Testis (tissue), 2 donors: ENCODE measurements at regions not wholly inside any gene's neighbourhood (a gene's known extent, or its start where the extent isn't known, plus 50 kb on each side); places are given as distances from the start of the nearest gene placed in this dataset.

Experiments
- DNase-seq: peaks from one replicate; pipeline ENCODE4 v3.0.0-alpha.2; 2019
- H3K27ac ChIP-seq, 2 donors: fragments of 200-600 bp; sonication (generic); one replicate each; pipeline ENCODE4 v1.5.1; 2019
- H3K27me3 ChIP-seq: fragments of 200-600 bp; sonication (generic); one replicate; pipeline ENCODE4 v1.5.1; 2019
- H3K36me3 ChIP-seq: fragments of 200-600 bp; sonication (generic); one replicate; pipeline ENCODE4 v1.5.1; 2017; ENCODE audit warnings: low read depth; ENCODE audit errors: missing control alignments
- H3K4me1 ChIP-seq: fragments of 200-600 bp; sonication (generic); one replicate; pipeline ENCODE4 v1.5.1; 2019
- H3K4me3 ChIP-seq, 2 donors: fragments of 200-600 bp; sonication (generic); one replicate each; pipeline ENCODE4 v1.5.1; 2017 to 2019
- H3K9me3 ChIP-seq: fragments of 200-600 bp; sonication (generic); one replicate; pipeline ENCODE4 v1.5.1; 2017
- POLR2A ChIP-seq: fragments of 450-650 bp; IDR thresholded peaks from one replicate; pipeline ENCODE4 v1.6.1; 2017; ENCODE audit warnings: antibody characterized with exemption, mild to moderate bottlenecking, moderate library complexity
- WGBS, 2 donors: methylation state at CpG; one replicate each; pipeline ENCODE4 v1.1.5; 2018; 5-methylcytosine and 5-hydroxymethylcytosine counted together
- intact Hi-C: fragments of 100-400 bp; cut with DNase I; formaldehyde crosslinking; loops from one replicate; pipeline ENCODE4 v1.15.1; 2023; ENCODE audit warnings: low total_unique reads
- TF ChIP-seq, protein P1 (sequence below), 3 experiments: fragments of 450-650 bp in 2 of 3; fragments of 200-600 bp in 1 of 3; sonication (generic) in 1 of 3; IDR thresholded peaks; one replicate each; pipeline ENCODE4 v1.5.1; 2016 to 2019; ENCODE audit warnings: antibody characterized with exemption in 3 of 3, mild to moderate bottlenecking in 2 of 3, moderate library complexity in 1 of 3

DNA sequence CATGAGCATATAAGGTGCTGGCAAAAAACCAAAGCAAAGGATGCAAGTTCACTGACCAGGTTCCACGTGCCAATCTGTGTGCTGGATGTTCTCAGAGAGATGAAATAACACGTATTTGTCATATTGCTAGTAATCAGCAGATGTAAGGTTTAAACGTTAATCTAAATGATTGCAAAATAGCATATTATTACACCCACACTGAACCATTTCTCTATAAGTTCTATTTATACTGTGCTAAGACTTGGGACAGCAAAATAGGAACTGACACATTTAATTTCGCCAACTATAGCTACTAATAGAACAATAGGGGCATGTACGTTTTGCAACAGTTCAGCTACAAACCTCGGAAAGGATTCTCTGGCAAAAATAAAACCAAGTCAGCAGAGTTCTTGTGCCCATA lies 350.3 kb upstream of the ZNF385D start:
- TF ChIP-seq POLR2A, result no peak
- no peak overlapping the region for H3K27ac ChIP-seq
- H3K4me3 ChIP-seq, result no peak overlapping the region
- no peak for DNase-seq
- H3K36me3 ChIP-seq, result no peaks in the 10 kb centered on the region
- no peaks in the 10 kb centered on the region for H3K9me3 ChIP-seq
- intact Hi-C loops, result no loop called here
- H3K4me1 ChIP-seq, result no peaks in the 10 kb centered on the region
- no peaks in the 10 kb centered on the region for H3K27me3 ChIP-seq
- 74 to 85% methylated on average over 6 of the region's 6 CpGs for WGBS, 2 donors

DNA sequence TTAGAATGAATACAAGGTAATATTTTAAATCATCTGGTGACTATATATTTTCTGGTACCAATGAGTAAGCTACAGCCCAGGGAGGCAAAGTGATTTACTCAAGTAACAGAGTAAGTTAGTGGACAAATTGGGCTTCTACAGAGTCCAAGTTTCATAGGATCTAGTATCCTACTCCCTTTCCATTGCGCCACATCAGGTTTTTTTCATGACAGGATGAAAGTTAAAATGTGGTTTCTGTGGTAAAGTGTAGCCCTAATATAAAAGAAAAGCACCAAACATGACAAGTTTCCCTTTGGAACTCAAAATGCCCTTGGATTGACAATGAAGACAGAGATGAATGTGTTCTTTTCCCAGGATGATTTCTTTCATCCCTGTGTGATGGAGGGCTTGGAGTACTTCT lies 350.8 kb upstream of the ZNF385D start:
- Histone ChIP-seq H3K4me1 (no peaks in the 10 kb centered on the region), H3K36me3 (no peaks in the 10 kb centered on the region), H3K27ac (no peak overlapping the region), H3K9me3 (no peaks in the 10 kb centered on the region), H3K4me3 (no peak overlapping the region), H3K27me3 (no peaks in the 10 kb centered on the region)
- DNase-seq, result no peak
- intact Hi-C loops, result no loop called here
- TF ChIP-seq, protein P1, sequence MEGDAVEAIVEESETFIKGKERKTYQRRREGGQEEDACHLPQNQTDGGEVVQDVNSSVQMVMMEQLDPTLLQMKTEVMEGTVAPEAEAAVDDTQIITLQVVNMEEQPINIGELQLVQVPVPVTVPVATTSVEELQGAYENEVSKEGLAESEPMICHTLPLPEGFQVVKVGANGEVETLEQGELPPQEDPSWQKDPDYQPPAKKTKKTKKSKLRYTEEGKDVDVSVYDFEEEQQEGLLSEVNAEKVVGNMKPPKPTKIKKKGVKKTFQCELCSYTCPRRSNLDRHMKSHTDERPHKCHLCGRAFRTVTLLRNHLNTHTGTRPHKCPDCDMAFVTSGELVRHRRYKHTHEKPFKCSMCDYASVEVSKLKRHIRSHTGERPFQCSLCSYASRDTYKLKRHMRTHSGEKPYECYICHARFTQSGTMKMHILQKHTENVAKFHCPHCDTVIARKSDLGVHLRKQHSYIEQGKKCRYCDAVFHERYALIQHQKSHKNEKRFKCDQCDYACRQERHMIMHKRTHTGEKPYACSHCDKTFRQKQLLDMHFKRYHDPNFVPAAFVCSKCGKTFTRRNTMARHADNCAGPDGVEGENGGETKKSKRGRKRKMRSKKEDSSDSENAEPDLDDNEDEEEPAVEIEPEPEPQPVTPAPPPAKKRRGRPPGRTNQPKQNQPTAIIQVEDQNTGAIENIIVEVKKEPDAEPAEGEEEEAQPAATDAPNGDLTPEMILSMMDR (IDR thresholded peaks at IDR 0.05), result no peak
- TF ChIP-seq POLR2A, result no peak
- 71 to 81% methylated on average over 1 of the region's 1 CpG for WGBS, 2 donors

DNA sequence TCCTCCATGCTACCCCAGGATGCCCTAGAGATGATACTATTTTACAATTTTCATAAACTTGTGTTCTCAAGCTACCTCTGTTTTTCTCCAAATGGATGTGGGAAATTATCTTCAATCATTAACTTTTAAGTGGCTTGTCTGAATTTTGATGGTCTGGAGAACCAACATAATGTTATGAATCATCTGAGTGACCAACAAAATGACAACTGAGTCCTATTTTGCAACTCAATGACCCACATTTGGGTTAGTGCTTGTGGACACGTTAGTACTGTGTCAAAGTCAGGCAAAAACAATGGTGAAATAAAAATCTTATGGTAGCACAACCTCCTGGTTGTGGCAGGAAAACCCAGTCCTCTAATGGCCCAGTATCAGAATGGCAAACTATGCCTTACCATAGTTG lies 352.4 kb upstream of the ZNF385D start:
- DNase-seq, result no peak
- H3K27ac ChIP-seq, result no peak overlapping the region
- intact Hi-C loops, result no loop called here
- H3K9me3 ChIP-seq, result no peaks in the 10 kb centered on the region
- no peak overlapping the region for H3K4me3 ChIP-seq
- TF ChIP-seq, protein P1 (IDR thresholded peaks at IDR 0.05), result no peak
- no peak for TF ChIP-seq POLR2A
- WGBS, 2 donors, result 87 to 95% methylated on average over 1 of the region's 1 CpG
- no peaks in the 10 kb centered on the region for H3K4me1 ChIP-seq
- H3K27me3 ChIP-seq, result no peaks in the 10 kb centered on the region
- no peaks in the 10 kb centered on the region for H3K36me3 ChIP-seq

DNA sequence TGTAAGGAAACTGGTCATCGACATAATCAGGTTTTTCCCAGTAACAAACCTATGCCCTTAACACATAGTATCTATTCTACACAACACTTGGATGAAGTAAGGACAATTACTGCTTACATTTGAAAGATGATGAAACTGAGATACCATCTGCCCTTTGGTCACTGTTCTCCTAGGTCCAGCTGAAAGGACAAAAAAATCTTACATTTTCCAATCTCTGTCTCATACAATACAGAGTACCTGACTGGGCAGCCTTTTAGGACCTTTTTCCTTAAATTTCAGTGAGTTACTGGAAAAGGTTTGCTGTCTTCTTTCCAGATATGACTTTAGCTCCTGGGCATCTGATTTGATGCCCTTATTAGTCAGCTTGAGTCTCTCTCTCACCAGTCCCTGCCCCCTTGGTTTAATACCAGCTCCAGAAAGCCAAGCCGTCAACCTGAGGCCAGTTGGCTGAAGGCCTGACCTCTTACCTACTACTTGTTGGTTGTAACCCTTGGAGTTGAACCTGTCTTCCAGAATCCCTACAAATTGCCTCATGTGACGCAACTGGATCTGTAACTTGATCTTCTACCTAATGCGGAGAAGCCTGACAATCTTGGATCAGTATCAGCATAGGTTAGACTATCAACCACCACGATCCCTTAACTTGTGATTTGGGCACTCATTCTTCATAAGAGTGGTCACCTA lies 355.3 kb upstream of the ZNF385D start:
- WGBS, 2 donors, result 91 to 92% methylated on average over 5 of the region's 5 CpGs
- intact Hi-C loops, result no loop called here

DNA sequence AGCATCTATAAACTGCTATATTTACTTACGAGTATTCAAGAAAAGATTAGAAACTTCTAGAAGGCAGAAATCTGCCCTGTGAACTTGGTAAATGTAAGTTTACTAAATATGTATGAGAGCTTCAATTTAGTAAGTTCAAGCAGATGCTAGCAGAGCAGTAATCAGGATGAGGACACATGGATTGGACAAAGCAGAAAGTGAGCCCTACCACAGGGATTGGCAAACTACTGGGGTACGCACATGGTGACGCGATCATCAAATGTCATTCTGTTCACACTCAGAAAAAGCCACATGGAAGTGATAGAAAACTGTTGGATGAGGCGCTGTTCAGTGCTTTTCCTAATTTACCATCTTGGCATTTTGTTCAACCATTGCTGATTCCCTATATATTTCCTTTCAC lies 360.2 kb upstream of the ZNF385D start:
- Histone ChIP-seq H3K4me3 (no peak overlapping the region), H3K27me3 (no peaks in the 10 kb centered on the region), H3K4me1 (no peaks in the 10 kb centered on the region), H3K9me3 (no peaks in the 10 kb centered on the region), H3K36me3 (no peaks in the 10 kb centered on the region), H3K27ac (no peak overlapping the region)
- DNase-seq, result no peak
- intact Hi-C loops, result no loop called here
- TF ChIP-seq, protein P1 (IDR thresholded peaks at IDR 0.05), result no peak
- TF ChIP-seq POLR2A, result no peak
- whole genome bisulfite sequencing, 2 donors, result 71 to 72% methylated on average over 5 of the region's 5 CpGs

More for the DNA sequence above, 355.3 kb upstream of the ZNF385D start:
- no peak overlapping the region for H3K27ac ChIP-seq
- H3K4me1 ChIP-seq, result no peaks in the 10 kb centered on the region
- no peaks in the 10 kb centered on the region for H3K9me3 ChIP-seq
- no peak for DNase-seq
- H3K4me3 ChIP-seq, result no peak overlapping the region
- no peaks in the 10 kb centered on the region for H3K27me3 ChIP-seq
- TF ChIP-seq, protein P1 (IDR thresholded peaks at IDR 0.05), result no peak
- no peak for TF ChIP-seq POLR2A
- H3K36me3 ChIP-seq, result no peaks in the 10 kb centered on the region
